Activated effector memory CD4-positive, alpha-beta T cell treated with Interleukin-2 at 50 U/mL for 16 hours (primary cell): ENCODE measurements at regions not wholly inside any gene's neighbourhood (a gene's known extent, or its start where the extent isn't known, plus 50 kb on each side); places are given as distances from the start of the nearest gene placed in this dataset.

Experiments
- DNase-seq: peaks from one replicate; pipeline ENCODE4 v3.0.0-alpha.2; 2020

DNA sequence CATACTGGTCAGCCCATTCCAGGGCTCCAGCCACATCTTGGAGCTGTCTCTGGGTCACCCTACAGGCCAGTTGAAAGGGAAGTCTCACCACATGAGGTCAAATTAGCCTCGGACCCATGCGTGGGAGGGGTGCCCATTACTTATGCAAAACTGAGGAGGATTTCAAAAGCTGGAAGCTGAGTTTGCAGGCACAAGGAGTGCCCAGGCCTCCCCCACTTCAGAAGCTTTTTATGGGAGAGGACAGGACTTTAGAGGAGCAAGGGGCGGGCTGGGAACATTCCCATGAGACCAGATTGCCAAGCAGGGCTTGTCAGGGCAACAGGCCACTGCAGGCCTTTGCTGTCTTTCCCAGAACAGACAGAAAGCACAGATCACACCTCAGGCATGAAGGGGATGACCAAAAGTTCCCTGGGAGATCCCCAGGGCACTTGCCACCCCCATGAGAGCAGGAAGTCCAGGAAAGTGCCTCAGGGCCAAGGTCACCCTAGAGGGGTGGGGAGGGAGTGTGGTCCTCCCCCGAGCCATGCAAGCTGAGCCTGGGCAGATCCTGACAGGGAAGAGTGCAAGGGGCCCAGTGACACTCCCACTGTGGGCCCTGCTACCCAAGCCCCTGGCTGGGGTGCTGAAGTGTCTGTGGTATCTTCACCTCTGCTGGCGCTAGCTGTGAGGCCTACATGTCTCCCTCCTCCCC is 267.7 kb downstream of the BCL11A start:
- DNase-seq: no peak

DNA sequence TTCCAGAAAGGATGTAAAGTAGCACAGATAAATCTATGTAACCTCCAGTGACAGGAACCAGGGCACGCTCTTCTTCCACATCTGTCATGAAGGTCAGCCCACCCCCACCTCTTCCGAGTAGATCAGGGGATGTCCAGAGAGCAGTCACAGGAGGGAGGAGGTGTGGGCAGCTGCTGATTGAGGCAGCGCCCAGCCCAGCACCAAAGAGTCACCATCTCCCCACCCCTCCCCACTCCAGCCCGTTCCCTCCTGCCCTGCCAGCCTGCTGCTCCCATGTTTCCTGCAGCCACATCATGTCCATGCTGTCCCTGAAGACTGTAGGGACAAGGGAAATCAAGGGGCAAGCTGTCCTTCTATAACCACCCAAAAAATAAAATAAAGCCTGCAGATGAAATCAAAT is 269.8 kb downstream of the BCL11A start:
- DNase-seq: no peak

DNA sequence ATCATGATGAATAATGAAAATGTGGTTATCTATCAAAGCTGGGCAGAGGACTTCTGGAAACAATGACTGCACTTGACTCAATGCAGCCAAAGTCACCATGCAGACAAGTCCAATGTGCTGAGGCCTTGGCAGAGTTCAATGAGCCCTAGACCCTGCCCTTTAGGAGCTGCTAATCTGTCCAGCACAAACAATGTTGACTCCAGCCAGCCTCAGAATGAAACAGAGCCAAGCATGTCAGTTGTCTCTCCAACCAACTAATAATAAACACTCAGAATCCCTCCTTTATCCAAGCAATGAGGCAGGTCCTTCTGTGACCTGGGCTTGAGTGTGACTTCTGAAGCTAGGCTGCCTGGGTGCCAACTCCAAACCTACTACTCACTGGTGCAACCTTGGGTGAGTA is 270.6 kb downstream of the BCL11A start:
- DNase-seq: no peak

DNA sequence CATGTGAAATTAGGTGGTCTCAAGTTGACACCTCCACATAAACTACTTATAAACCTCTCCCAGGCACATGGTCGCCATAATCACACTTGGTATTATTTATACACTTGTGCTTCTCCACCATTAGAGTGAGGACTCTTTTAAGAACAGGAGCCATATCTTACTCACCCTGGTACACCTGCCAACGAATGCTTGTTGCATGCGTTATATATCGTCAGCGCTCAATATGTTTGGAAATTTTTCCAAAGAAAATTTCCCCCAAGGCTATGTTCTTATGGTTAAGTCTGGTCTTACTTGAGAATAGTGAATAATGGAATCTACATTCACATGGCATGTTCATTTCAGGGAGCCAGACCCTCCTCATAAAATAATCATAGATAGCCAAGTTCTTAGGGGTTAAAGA is 271.7 kb downstream of the BCL11A start:
- DNase-seq: no peak

DNA sequence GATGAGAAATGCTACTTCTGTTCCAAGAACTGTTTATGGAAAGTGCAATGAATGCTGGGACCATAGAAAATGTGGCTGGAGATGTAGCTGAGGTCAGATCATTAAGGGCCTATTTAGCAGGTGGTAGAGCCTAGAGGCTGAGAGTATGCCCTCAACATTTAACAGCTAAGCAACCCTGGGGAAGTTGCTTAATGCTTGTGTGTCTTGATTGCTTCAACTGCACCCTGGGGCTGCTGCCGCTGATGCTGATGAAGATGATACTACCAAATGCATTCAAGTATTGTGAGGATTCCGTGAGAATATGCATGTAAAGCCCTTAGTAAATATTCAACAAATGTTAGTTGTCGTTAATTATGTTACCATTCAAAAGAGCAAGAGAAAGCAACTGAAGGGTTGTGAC is 273.2 kb downstream of the BCL11A start:
- no peak for DNase-seq

DNA sequence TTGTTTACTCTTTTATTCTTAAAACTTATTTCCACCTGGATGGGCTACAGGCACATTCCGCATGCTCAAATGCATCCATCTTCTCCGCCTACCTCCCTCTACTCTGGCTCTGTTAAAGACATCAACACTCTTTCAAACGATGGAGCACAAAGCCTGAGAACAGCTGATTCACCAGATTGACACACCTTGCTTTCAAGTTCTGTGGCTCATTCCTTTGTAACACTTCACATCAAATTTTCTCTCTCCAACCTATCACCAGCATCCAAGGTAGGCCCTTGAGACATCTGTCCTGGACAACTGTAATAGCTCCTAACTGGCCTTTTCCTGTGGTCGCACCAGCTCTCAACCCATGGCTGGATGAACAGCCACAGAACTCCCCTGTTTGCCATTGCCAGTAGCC is 274.5 kb downstream of the BCL11A start:
- no peak for DNase-seq

DNA sequence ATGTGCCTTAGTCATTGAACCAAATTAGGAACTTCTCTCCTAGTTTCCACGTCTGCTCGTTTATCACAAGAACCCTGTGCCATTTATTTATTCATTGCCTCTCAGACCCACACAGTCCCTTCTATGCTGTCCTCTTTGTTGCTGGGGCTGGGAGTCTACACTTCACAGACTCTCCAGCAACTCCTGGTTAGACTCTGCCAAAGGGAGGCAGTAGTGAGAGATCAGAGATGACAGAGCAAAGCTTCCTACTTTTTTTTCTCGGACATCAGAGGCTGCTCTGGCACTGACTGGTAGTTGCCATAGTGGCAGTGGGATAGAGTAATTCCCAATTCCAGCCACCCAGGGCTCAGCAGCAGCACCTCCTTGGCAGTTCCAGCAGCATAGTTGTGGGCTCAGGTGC is 277.5 kb downstream of the BCL11A start:
- no peak for DNase-seq

DNA sequence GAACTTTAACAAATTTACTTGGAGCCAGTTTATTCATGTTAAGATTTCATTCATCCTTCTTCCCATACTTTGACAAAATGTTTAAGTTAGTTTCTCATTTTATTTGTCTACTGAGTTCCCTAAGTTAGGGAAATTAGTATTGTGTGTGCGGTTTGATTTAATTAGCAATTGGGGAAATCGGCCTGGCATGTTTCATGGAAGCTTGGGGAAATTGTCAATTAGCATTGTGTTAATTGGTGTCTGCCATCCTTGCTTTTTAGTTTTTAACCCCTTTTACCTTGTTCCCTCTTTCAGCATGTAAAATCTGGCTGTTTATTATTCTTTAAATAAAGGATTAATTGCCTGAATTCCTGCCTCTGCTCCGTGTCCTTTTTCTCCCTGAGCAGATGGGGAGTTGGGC is 279.6 kb downstream of the BCL11A start:
- DNase-seq: no peak

DNA sequence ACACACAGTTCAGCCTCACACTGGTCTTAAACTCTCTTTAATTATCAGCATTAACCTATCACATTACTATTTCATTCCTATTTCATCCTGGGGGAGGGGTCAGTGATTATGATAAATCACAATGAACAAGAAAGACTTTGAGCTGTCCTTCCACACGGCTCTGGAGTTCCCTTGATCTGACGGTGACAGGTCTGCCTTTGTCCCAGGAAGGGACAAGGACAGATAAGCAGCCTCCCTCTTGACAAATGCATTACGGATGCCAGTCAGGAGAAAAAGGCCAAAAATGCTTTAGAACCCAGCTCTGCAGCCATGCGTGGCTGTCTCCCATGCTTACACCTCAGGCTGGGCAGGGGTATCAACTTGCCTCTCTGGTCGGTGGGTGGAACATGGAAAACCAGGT is 281.7 kb downstream of the BCL11A start:
- no peak for DNase-seq

DNA sequence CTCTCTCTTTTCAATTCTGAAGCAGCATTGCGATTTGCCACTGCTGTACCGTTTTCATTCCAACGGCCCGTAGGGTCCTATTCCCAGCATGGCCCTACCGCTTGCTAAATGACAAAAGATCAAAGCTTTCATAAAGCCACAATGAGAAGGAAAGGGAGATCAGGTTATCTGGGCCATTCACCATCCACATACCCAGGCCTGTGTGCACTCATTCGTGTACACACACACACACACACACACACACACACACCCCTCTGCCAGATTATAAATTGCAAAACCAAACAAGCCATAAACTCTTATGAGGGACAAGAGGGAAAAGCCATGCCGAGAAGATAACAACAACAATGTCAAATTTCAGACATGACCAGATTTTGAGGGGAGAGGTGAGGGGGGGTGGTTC is 282.3 kb downstream of the BCL11A start:
- no peak for DNase-seq

DNA sequence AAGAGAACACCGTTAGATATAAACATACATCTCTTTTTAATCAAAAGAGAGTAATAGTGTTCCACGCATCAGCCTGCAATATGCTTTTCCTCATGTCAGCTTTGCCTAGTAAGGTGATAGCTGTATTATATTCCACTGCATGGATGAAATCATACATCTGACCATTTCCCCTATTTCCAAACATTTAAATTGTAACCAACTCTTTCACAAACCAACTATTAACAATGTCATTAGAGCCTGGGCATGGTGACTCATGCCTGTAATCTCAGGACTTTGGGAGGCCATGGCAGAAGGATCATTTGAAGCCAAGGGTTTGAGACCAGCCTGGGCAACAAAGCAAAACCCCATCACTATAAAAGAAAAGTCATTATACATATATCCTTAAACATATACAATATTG is 284.8 kb downstream of the BCL11A start:
- no peak for DNase-seq

DNA sequence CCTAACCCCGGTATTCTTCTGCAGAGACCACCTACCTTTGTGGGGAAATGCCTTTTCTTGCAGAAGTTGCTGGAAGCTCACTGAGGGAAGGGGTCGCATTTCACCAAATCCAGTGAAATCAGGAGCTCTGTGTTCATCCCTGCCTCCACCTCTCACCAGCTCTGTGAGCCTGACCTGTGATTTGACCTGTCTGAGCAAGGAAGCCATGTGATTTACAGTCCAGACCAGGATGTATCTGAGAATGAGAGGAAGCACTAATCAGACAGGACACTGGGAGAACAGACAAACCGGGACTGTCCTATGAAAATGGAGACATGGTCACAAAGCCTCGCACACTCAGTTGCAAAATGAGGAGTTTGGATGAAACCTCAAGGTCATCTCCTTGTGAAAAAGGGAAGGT is 285.4 kb downstream of the BCL11A start:
- no peak for DNase-seq

DNA sequence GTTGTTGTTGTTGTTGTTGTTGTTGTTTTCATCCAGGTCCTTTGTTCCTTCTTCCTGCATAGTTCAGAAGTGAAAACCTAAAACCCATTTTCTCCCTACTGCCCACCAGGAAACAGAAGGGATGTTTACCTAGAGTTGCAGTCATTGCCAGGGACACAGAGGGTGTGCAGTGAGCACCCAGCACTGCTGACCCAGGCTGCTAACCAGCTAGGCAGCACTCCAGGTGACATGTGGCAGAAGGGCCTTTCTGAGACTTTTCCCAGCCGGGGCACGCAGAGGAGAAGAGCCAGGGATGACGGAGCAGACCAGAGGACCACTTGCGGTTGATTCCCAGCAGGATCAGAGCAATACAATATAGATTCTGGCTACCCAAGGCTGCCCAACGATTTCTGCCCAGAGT is 286.3 kb downstream of the BCL11A start:
- DNase-seq: no peak

DNA sequence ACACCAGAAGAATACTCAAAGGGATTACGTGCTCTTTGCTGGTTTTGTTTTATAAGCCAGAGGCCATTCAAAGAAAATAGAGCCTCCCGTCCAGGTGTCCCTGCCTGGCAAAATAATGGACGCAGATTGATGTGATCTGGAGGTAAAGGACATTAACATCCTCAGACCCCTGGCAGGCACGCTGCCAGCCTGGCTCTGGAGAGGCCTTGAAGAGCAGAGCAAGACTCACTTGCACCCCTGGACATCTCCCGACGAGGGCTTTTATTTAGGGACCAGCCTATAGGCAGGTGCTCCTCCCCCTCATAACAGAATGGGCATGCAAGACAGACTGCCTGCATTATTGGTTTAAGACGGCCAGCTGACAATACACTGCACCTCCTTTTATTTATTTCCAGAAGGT is 291.3 kb downstream of the BCL11A start:
- DNase-seq: no peak

DNA sequence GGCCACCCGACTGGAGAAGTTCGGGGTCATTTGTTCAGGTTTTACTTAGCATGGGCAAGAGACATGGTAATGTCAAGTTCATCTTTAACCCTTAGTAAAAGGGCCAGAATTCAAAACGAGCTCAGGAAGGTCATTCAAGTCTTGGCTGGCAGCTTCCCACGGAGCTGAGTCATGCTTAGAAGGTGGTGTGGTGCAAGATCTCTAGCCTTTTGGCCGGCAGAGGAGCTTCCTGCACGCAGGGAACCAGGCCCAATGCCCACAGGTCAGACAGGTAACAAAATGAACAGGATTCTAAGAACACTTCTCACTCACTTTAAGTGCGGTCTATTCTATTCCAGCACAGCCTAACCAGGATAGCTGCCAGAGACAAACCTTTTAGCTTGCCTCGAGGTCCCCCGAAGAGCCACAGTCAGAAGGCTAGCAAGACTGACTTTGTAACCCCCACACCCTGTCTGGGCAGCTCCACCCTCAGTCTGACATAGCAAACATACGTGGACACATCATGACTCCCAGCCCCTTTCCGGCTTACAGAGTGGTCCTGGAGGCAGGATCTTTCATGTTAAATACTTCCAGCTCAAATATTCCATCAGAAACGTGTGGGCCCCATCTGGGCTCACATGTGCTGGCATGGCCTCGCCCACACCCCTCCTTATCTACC is 292.7 kb downstream of the BCL11A start:
- no peak for DNase-seq

DNA sequence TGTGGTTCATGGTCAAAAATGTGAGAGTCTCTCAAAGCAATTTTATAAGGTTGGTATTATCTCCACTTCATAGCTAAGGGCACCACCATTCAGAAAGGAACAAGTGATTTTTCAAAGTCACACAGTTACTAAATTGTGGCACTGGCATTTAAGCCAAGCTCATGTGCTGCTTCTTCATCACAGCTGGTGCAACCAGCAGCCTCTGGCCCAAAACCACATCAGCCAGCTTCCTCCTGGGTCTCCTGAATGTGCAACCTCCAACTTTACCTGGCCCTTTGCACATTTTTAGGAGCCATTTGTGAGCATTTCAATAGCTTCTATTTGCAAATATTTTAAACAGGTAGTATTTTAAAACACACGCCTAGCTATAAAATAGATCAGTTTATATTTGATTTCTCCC is 293.7 kb downstream of the BCL11A start:
- no peak for DNase-seq

DNA sequence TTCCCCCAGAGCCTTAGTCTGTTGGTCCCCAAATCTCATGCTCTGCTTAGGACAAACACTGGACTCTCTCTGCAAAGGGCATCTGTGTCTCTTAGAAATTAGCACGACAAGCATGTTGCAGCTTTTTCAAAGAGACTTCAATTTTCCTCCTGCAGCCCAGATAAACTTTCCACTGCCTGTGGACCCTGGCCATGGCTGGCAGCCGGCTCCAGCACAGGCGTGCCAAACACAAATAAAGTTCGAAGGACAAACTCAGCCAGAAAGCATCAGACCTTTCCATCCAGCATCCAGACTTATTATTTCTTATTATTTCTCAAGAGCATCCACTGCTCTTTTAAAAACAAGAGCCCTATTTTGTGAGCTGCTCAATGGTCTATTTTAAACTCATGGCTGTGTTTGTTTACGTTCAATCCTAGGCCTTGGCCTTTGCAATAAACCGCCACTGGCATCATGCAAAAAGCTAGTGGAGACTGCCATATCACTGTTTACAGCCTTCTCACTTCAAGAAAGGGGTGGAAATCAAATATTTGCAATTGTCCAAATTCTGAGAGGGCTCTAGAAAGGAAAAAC is 300.8 kb downstream of the BCL11A start:
- no peak for DNase-seq

DNA sequence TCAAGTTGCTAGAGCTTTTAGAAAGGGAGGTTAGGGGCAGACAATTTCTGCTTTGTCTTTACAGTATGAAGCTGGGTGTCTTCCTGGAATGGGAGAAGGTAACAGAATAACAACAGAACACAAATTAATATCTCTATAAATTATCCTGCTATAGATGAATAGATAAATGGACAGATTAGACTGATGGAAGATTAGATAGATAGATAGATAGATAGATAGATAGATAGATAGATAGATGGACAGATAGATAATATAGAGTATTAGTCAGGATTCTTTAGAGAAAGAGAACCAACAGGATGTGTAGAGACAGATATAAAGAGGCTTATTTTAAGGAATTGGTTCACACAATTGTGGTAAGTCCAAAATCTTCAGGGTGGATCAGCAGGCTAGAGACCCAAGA is 302.2 kb downstream of the BCL11A start:
- DNase-seq: no peak

DNA sequence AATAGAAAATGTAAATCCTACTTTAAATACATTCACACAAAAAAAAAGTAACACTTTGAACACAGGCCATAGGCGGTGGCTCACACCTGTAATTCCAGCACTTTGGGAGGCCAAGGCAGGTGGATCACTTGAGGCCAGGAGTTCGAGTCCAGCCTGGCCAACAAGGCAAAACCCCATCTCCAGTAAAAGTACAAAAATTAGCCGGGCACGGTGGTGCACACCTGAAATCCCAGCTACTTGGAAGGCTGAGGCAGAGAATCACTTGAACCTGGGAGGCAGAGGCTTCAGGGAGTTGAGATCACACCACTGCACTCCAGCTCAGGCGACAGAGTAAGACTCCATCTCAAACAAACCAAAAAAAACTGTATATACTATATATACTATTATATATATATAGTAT is 303.6 kb downstream of the BCL11A start:
- DNase-seq: no peak

DNA sequence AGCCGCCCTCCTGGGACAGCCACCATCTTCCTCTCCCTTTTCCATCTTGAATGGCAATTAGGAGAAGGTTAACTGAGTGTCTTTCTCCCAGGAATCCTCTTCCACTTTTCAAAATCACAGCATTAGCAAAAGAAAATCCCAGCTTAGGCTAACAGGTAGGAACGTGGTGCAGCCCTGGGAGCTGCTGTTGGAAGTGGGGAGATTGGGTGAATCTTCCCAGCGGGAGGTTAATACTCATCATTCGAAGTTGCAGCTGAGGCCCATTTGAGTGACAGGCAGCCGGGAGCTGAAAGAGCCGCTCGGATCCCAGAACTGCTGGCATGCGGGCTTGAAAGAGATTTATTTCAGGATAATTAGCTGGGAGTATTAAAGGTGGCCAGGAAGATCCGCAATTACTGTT is 306.0 kb downstream of the BCL11A start:
- DNase-seq: no peak

DNA sequence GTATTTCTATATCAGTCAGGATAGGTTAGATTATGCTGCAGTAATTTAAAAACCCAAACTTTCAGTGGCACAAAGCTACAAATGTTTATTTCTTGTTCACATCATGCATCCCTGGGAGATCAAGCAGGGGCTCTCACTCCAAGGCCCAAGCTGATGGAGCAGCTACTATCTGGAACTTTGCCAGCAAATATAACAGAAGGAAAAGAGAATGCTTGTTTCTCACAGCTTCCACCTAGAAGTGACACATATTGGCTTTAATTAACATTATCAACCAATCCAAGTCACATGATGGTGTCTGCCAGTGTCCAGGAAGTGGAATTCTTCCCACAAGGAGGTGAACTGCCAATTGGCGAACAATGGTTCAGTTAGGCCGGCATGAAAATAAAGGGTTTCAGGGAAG is 306.9 kb downstream of the BCL11A start:
- DNase-seq: no peak

DNA sequence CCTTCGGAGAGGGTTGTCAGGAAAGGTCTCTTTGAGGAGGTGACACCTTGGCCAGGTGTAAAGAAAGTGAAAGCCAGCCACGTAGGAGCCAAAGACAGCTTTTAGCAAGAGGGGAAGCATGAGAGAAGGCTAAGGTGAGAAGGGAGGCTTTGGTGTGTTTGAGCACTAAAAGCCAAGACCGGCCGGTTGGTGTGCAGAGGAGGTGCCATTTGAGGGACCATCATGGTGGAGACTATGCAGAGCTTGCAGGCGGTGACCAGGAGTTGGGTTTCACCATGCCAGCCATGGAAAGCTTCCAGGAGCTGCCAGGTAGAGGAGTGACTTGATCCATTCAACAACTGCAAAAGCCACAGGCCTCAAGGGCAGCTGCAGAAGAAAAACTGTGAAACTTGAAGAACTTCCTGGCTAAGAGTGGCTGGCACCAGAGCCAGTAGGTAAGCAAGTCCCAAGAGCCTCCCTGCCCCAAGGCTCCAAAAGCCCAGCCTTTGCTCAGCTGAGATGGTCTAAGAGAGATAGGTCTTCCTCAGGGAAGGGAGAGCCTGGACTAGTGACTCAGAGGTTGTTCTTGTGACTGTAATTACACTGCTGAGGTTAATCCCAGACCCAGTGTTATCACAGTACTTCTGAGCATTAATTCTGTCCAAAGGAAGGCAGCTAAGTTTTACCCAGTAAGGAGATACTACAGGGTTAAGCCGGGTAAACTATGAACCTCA is 319.0 kb downstream of the BCL11A start:
- no peak for DNase-seq

DNA sequence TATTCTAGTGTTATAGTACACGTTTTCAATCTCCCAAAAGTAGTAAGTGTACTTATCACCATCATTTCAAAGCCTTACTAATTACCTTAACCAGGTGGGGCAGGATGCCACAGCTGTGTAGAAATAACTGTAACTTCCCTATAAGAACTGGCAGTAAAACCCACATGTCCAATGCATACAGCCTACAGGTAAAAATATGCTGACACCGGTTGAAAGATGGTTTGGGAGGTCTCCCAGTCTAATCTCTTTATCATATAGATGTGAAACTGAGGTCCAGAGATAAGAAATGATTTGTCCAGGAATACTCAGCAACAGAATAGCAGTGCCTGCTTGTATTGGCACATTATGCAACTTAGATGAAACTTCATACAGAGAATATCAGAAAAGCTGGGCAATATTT is 322.9 kb downstream of the BCL11A start:
- no peak for DNase-seq

DNA sequence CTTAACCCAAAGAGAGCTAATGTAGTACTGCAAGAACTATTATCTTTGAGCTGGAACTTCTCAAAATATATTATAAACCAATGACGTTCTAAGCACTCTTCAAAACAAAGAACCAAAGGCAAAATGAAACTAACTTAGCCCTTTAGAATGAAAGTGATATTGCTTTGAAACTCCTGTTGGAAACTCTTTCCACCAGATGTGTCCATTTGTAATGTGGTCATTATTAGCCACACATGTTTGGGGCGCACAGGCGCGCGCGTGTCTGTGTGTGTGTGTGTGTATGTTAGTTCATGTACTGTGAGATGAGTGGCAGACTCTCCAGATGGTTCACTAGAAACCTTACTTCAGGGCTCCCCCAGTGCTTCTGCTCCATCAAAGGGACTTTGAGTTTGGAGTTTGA is 323.4 kb downstream of the BCL11A start:
- DNase-seq: no peak
